SJCRH30 (cell line): ENCODE measurements at regions not wholly inside any gene's neighbourhood (a gene's known extent, or its start where the extent isn't known, plus 50 kb on each side); places are given as distances from the start of the nearest gene placed in this dataset.
"Not testable (repeated sequence)": the region's sequence is repeated elsewhere in the genome, so short reads cannot be mapped to it uniquely, and the experiment has no call there.

Experiments used
- DNase-seq, 2 experiments: peaks; one replicate each; pipeline ENCODE4 v3.0.0-alpha.2; 2015 to 2020
- H3K27ac ChIP-seq: fragments of 250-450 bp; sonication (Bioruptor Pico); 2 replicates; pipeline ENCODE4 v1.5.1; 2020; ENCODE audit warnings: mild to moderate bottlenecking, moderate library complexity
- H3K27me3 ChIP-seq: fragments of 250-450 bp; sonication (Bioruptor Pico); 2 replicates; pipeline ENCODE4 v1.5.1; 2020; ENCODE audit warnings: mild to moderate bottlenecking, moderate library complexity
- H3K36me3 ChIP-seq: fragments of 250-450 bp; sonication (Bioruptor Pico); 2 replicates; pipeline ENCODE4 v1.5.1; 2020; ENCODE audit warnings: mild to moderate bottlenecking, moderate library complexity
- H3K4me1 ChIP-seq: fragments of 250-450 bp; sonication (Bioruptor Pico); 2 replicates; pipeline ENCODE4 v1.5.1; 2020; ENCODE audit warnings: mild to moderate bottlenecking, moderate library complexity
- H3K4me3 ChIP-seq: fragments of 250-450 bp; sonication (Bioruptor Pico); 2 replicates; pipeline ENCODE4 v1.5.1; 2020; ENCODE audit warnings: mild to moderate bottlenecking, moderate library complexity
- H3K9me3 ChIP-seq: fragments of 250-450 bp; sonication (Bioruptor Pico); replicated peaks from 2 replicates; pipeline ENCODE4 v1.5.1; 2020; ENCODE audit warnings: mild to moderate bottlenecking, moderate library complexity

DNA sequence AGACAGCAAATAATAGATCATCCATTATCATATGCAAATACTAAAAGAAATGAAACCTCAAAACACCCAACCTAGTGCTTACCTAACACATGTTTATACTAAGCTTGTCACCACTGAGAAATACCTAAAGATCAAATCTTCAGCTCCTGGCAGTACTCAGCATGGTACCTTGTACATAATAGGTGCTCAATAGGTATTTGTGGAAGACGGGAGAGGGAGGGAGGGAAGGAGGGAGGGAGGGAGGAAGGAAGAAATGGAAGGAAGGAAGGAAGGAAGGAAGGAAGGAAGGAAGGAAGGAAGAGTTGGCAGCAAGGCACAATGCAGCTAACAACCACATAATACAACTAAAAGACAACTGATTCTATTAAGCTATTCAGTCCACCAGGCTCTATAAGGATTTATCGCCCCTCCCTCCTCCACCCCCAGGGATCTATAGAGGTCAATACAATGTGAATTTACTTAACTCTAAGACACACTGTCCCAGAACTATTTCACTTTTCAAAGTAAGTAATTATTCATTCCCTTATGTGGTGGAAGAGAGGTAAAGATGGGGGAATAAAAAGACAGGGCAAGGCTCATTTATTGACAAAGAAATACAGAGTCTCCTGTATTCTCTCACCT is 328.9 kb downstream of the PAPSS1 start:
- Histone ChIP-seq H3K9me3 (no peaks in the 10 kb centered on the region), H3K4me1 (no peaks in the 10 kb centered on the region), H3K27me3 (no peaks in the 10 kb centered on the region), H3K27ac (no peak overlapping the region), H3K4me3 (no peak overlapping the region), H3K36me3 (no peaks in the 10 kb centered on the region)
- no peak for DNase-seq

DNA sequence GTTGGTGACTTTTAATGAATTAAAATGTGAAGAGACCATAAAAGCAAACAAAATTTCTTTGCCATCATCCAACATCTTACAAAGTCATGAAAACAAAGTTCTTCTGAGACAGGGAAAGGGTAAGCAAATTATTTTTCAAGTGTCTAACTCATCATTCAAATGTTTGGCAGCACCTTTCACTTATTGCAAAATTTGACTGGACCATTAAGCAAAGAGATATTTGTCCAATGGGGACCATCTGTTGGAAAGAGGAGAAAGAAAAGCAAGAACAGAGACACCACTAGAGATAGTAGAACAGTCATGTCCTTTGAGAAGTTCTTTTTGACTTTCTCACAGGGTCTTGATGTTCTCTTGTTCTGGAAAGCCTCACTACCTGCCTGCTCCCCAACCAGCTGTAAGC is 330.1 kb downstream of the PAPSS1 start:
- no peak for DNase-seq
- no peaks in the 10 kb centered on the region for H3K4me1 ChIP-seq
- no peak overlapping the region for H3K27ac ChIP-seq
- H3K27me3 ChIP-seq: no peaks in the 10 kb centered on the region
- H3K36me3 ChIP-seq: no peaks in the 10 kb centered on the region
- no peaks in the 10 kb centered on the region for H3K9me3 ChIP-seq
- H3K4me3 ChIP-seq: no peak overlapping the region

DNA sequence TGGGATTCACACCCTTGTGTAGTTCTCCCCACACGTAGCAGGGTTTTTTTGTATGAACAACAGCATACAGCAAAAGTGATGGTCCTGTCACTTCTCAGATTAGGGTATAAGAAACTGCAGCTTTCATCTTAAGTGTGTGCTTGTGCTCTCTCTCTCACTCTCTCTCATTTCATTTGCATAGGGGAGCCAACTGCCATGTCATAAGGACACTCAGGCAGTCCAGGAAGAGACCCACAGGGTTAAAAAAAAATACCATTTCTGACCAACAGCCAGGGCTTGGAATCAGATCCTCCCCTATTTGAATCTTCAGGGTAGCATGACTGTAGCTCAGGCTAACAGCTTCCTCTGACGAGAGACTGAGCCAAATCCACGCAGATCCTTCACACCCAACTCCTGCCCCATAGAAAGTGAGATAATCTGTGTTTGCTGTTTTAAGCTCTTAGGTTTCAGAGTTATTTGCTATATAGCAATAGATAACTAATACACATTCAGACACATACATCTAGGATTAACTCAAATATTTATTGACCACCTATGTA is 331.2 kb downstream of the PAPSS1 start:
- no peaks in the 10 kb centered on the region for H3K27me3 ChIP-seq
- H3K27ac ChIP-seq: no peak overlapping the region
- H3K36me3 ChIP-seq: no peaks in the 10 kb centered on the region
- no peaks in the 10 kb centered on the region for H3K9me3 ChIP-seq
- H3K4me1 ChIP-seq: no peaks in the 10 kb centered on the region
- H3K4me3 ChIP-seq: no peak overlapping the region
- DNase-seq: no peak

DNA sequence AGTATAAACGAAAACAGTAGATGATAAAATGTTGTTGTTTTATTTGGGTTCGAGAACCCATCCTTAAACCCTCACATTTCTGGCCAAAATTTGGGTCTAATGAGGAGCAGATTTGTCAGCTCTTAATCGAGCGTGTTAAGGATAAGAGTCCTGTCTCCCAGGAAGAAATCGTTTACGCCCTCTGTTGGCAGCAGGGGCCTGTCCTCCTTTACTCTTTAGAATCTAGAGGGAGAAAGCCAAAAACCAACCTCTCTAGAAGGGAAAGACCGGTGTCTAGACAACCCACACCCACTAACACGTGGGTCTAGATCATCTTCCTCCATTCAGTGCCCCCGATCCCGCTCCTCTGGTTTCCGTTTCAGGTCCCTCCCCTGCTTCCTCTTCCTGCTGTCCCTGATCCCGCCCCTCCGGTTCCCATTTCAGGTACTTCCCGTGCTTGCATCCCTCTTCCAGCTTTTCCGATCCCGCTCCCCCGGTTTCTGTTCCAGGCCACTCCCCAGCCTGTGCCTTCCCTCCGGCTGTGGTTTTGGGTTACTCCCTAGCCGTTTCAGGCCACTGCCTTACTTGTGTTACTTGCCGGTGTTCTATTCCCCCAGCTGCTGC is 339.1 kb downstream of the PAPSS1 start:
- peak; percentile 23 to 37 for DNase-seq
- Histone ChIP-seq H3K4me1 (peaks cover 3% of the 10 kb centered on the region; the same call in 1 of the 2 replicates), H3K9me3 (no peaks in the 10 kb centered on the region), H3K27me3 (no peaks in the 10 kb centered on the region), H3K36me3 (no peaks in the 10 kb centered on the region), H3K4me3 (peak overlapping the region; percentile 15), H3K27ac (no peak overlapping the region)

DNA sequence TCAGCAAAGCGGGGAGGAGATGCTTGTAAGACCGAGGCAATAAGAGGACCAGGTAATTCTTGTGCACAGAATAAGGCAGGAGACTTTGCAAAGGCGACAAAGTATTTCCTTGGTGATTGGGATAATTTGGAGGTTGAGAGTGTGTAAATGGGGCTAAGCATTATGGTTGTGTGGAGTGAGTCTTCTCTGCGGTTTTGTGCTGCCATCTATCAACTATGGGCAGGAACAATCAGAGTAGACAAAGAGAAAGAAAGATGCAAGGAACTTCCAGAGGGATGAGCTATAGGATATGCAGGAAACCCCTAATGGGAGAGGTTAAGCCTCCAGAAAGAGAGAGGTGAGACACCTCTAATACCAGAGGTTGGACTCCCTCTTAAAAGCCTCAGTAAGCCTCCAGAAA is 339.8 kb downstream of the PAPSS1 start:
- no peaks in the 10 kb centered on the region for H3K36me3 ChIP-seq
- no peaks in the 10 kb centered on the region for H3K9me3 ChIP-seq
- no peak overlapping the region; the same call in 1 of the 2 replicates for H3K4me3 ChIP-seq
- no peaks in the 10 kb centered on the region for H3K27me3 ChIP-seq
- no peak for DNase-seq
- H3K27ac ChIP-seq: no peak overlapping the region
- H3K4me1 ChIP-seq: peaks cover 3% of the 10 kb centered on the region; the same call in 1 of the 2 replicates

DNA sequence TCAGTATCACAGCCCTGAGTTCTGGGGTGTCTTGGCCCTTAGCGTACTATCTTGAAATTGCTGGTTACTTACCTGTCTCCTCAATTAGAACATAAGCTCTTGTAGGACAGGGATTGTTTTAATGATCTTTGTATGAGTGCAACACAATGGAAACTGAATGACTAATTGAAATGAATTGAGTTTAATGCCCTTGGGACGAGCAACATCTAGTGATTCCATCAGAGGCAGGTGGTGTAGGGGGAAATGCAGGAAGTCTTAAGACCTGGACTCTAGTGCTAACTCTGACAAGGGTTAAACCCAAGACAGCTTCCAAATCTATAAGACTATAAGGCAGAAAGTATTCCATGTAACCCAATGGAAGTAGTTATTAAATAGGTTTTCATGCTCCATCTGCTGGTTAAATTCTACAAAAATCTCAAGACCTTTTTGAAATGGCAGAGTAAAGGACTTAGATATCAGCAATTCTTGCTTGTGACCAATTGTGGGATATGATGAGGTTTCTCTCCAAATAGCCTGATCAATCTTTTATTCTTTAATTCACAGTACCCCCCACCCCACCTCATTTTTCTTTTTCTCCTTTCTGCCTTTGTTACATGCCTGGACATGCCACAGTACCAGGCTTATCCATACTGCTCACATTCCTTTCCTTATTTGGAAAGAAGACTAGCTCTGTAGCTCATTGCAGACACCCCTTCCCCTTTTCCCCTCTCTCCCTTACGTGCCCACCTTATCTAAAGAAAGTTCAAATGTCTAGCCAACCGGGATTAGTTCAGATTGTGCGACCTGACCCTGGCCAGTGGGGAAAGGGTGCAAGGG is 340.8 kb downstream of the PAPSS1 start:
- H3K4me1 ChIP-seq: peaks cover 3% of the 10 kb centered on the region; the same call in 1 of the 2 replicates
- H3K27me3 ChIP-seq: no peaks in the 10 kb centered on the region
- no peak overlapping the region for H3K4me3 ChIP-seq
- H3K27ac ChIP-seq: no peak overlapping the region
- H3K36me3 ChIP-seq: no peaks in the 10 kb centered on the region
- no peak for DNase-seq
- no peaks in the 10 kb centered on the region for H3K9me3 ChIP-seq

DNA sequence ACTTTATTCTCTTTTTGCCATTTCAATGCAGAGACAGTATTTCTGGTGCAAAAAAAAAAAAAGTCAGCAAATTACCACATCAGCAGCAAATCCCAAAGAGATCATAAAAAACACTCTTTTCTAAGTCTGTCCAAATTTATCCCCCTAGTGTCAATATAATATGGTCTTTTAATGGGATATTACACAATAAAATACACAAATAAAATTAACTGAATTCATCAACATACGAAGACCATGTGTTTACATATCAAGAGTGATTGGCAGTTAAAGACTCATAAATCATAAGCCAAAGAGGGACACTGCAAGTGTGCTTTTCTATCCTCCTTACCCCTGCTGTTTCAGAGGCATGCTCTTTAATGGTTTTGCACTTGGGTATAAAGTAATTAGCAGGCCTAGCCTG is 340.2 kb upstream of the DKK2 start:
- H3K4me3 ChIP-seq: no peak overlapping the region
- no peak overlapping the region for H3K27ac ChIP-seq
- H3K36me3 ChIP-seq: no peaks in the 10 kb centered on the region
- no peaks in the 10 kb centered on the region for H3K9me3 ChIP-seq
- peaks cover 3% of the 10 kb centered on the region; the same call in 1 of the 2 replicates for H3K4me1 ChIP-seq
- H3K27me3 ChIP-seq: no peaks in the 10 kb centered on the region
- no peak for DNase-seq

DNA sequence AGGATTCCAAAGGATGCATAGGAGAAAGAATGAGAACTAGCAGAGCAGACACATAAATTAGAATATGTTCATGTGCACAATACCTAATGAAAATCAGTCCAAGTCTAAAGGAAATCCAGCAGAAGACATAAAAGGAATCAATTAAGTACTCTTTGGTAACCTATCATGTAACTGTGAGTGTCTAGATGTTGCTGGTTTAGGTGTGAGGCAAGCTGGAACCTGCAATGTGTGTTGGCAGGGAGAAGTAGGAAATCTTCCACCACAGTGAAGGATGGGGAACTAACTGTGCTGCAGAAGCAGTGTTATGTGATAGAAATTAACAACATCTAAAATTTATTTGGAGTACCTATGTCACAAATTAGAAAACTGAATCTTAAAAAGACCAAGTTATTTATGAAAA is 330.8 kb upstream of the DKK2 start:
- Histone ChIP-seq H3K9me3 (no peaks in the 10 kb centered on the region), H3K4me1 (peaks cover 11% of the 10 kb centered on the region), H3K27ac (no peak overlapping the region), H3K36me3 (no peaks in the 10 kb centered on the region), H3K27me3 (no peaks in the 10 kb centered on the region), H3K4me3 (no peak overlapping the region)
- DNase-seq: no peak

DNA sequence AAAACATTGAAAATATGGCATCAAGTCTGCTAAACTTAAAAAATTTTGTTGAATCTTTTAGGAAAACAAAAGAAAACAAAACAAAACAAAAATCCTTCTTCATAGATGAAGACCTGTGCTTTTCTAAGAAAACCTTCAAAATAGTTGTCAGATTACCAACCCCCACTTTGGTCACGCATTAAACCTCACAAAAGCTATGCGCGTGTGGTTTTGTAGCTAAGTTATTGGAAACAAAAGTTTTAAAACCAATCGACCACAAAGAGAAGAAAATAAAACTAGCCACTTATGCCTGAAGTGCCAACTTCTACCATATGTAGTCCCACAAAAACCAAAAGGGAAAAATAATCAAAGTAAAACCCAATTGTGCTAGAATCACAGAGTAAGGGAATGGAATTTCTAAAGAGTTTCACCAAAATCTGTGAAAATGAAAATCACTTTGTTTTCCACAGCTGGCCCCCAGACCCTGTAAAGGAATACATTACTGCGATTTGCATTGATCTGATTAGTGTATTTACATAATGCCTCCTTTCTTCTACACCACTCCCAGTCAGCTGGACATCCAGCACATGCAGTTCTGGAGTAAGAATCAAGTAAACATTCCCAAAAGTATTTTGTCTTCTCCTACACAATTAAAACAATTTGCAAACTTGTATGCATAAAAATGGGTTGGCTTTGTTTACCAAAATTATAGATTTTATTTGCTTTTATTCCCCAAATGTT is 330.1 kb upstream of the DKK2 start:
- DNase-seq: no peak
- peaks cover 11% of the 10 kb centered on the region for H3K4me1 ChIP-seq
- H3K36me3 ChIP-seq: no peaks in the 10 kb centered on the region
- no peaks in the 10 kb centered on the region for H3K27me3 ChIP-seq
- H3K4me3 ChIP-seq: no peak overlapping the region
- no peak overlapping the region for H3K27ac ChIP-seq
- H3K9me3 ChIP-seq: no peaks in the 10 kb centered on the region

DNA sequence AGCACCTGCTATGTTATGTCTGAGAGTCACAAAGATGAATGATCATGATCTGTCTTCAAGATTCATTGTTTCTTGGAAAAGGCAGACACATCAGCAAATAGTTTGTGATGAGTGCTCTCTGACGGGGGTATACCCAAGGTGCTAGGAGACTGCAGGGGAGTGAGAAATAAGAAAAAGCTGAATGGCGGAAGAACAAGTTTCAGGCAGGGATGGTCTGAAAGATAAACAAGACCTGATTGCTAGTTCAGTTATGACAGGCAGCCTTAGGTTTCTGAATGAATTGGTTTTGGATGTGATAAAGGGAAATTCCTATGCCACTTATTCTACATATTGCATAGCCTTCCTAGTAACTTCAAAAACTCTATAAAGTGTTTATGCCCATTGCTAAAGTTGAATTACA is 327.0 kb upstream of the DKK2 start:
- no peak overlapping the region for H3K27ac ChIP-seq
- H3K36me3 ChIP-seq: no peaks in the 10 kb centered on the region
- no peak for DNase-seq
- no peaks in the 10 kb centered on the region for H3K9me3 ChIP-seq
- no peak overlapping the region for H3K4me3 ChIP-seq
- no peaks in the 10 kb centered on the region for H3K27me3 ChIP-seq
- H3K4me1 ChIP-seq: peaks cover 11% of the 10 kb centered on the region

DNA sequence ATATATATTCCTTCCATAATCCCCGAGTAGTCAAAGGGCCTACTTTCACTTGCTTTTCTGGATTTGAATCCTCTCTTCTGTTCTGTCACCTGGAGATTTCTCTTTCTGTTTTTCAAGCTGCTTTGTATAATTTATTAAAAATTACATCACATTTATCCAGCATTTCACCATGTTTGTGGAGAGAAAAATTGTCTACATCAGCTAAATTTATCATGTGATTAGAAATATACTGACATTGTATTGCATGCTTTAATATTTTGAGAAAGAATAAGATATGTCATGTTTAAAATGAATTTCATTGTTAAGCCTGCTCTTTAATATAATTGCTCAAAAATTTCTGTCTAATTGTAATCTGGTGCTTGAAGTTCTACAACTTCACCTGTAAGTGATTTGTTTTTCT is 323.1 kb upstream of the DKK2 start:
- H3K27me3 ChIP-seq: no peaks in the 10 kb centered on the region
- no peaks in the 10 kb centered on the region for H3K9me3 ChIP-seq
- H3K4me3 ChIP-seq: no peak overlapping the region
- no peaks in the 10 kb centered on the region for H3K4me1 ChIP-seq
- DNase-seq: no peak
- no peak overlapping the region for H3K27ac ChIP-seq
- no peaks in the 10 kb centered on the region for H3K36me3 ChIP-seq

DNA sequence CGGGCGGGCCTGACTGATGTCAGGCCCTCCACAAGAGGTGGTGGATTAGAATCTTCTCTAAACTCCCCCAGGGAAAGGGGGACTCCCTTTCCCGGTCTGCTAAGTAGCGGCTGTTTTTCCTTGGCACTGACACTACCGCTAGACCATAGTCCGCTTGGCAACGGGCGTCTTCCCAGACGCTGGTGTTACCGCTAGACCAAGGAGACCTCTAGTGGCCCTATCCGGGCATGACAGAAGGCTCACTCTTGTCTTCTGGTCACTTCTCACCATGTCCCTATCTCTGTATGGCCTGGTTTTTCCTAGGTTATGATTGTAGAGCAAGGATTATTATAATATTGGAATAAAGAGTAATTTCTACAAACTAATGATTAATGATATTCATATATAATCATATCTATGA is 318.2 kb upstream of the DKK2 start:
- not testable (repeated sequence) for H3K4me1 ChIP-seq, H3K36me3 ChIP-seq, H3K4me3 ChIP-seq, H3K27me3 ChIP-seq, H3K9me3 ChIP-seq, H3K27ac ChIP-seq
- peak; percentile 22 for DNase-seq

DNA sequence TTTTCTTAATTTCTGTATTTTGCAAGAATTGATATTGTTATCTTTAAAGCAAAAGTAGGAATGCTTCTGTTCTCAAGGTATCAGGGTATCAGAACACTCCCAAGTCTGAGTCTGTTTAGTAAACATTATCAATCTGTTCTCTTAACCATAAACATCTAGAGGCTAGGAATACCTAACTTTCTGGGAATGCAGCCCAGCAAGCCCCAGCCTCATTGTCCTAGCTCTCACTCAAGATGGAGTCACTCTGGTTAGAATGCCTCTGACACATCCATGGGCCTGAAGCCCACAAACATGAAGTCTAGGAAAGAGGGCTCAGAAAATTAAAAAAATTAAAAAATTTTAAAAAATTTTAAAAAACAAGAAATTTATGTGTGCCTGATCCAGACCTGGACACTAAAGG is 315.1 kb upstream of the DKK2 start:
- Histone ChIP-seq H3K4me3 (no peak overlapping the region), H3K27me3 (no peaks in the 10 kb centered on the region), H3K4me1 (peaks cover 9% of the 10 kb centered on the region), H3K27ac (no peak overlapping the region), H3K9me3 (no peaks in the 10 kb centered on the region), H3K36me3 (no peaks in the 10 kb centered on the region)
- DNase-seq: no peak

DNA sequence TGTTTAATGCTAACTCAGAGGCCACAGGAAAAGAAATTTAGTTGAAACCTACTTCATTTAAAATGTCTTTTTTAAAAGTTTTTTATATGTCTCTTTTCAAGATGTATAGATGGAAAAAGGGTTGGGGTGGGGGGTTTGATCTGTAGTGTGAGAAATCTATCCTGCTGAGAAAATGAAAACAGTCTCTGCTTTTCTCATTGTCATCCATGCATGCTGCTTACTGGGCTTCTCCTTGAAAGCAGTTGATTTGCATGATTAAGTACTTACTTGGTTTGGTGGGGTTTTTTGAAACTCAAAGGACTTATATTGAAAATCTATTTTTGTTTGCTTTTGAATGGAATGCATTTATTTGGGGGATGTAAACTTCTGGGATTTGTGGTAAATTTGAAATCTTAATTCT is 313.6 kb upstream of the DKK2 start:
- Histone ChIP-seq H3K4me3 (no peak overlapping the region), H3K9me3 (no peaks in the 10 kb centered on the region), H3K27me3 (no peaks in the 10 kb centered on the region), H3K36me3 (no peaks in the 10 kb centered on the region), H3K27ac (no peak overlapping the region), H3K4me1 (peaks cover 9% of the 10 kb centered on the region)
- no peak for DNase-seq

DNA sequence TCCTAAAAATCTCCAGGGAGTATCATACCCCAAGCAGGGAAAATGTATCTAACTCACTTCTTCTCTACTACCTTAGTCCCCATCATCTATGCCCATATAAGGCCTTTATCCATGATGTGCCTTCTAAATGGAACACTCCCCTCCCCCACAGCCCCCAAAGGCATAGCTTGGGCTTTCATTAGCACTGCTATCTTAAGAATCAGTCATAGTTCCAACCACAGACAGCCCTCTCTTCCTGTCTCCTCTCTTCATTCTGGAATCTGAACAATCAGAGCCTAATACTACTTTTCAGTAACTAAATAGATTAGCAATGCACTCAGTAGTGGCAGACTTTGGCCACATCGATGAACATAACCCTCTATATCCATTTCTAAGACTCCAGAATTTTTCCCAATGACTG is 313.2 kb upstream of the DKK2 start:
- Histone ChIP-seq H3K9me3 (no peaks in the 10 kb centered on the region), H3K27ac (no peak overlapping the region), H3K36me3 (no peaks in the 10 kb centered on the region), H3K4me1 (peaks cover 9% of the 10 kb centered on the region), H3K27me3 (no peaks in the 10 kb centered on the region), H3K4me3 (no peak overlapping the region)
- DNase-seq: peak; percentile 51 to 52
